ENCODE measurements at regions not wholly inside any gene's neighbourhood (a gene's known extent, or its start where the extent isn't known, plus 50 kb on each side); places are given as distances from the start of the nearest gene placed in this dataset.

DNA sequence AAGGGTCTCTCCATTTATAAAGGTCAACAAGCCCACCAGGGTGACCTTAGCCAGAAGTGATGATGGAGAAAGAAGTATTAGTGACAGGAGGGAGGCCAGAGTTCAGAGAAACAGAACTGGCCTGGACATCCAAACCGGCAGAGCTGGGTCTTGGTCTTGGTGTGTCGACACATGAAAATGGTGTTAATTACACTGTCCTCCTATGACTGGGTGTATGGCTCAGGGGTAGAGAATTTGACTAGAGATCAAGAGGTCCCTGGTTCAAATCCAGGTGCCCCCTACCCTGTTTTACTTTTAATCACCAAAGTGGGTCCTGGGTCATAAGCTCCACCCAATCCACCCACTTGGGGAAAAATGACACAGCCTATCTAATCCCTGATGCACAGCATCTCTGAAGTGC lies 110.6 kb upstream of the ZNF746 start:
- Histone ChIP-seq H3K27ac (ENCODE audit: low read depth, low read length, poor library complexity, severe bottlenecking) (no peak overlapping the region), H3K36me3 (ENCODE audit: insufficient read depth, low read length) (peaks cover 82% of the 10 kb centered on the region)
- TF ChIP-seq EZH2 (IDR thresholded peaks at IDR 0.05; ENCODE audit: borderline replicate concordance, low read length) (no peak), CTCF (IDR thresholded peaks at IDR 0.05; ENCODE audit: low read length) (no peak)

DNA sequence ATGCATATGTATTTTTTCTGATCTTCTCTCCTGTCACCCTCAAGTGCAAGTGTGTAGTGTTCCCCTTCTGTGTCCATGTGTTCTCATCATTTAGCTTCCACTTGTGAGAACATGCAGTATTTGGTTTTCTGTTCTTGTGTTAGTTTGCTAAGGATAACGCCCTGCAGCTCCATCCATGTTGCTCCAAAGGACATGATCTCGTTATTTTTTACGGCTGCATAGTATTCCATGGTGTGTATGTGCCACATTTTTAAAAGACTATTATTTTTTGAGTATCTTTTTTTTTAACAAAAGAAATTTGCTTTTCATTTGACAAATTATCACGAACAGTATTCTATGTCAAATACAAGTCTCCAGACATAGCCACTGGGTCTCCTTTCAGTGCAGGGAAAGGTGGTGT lies 110.1 kb upstream of the ZNF746 start:
- no peaks in the 10 kb centered on the region for H3K4me1 ChIP-seq (ENCODE audit: insufficient read depth, low read length, severe bottlenecking)
- H2AFZ ChIP-seq (ENCODE audit: low read length), result no peak overlapping the region
- H3K9me3 ChIP-seq (ENCODE audit: low read length), result no peaks in the 10 kb centered on the region
- no peaks in the 10 kb centered on the region for H3K79me2 ChIP-seq (ENCODE audit: insufficient read depth, low read length)
- H3K4me2 ChIP-seq (ENCODE audit: low read length), result no peak overlapping the region
- TF ChIP-seq EZH2 (IDR thresholded peaks at IDR 0.05; ENCODE audit: borderline replicate concordance, low read length) (no peak), CTCF (IDR thresholded peaks at IDR 0.05; ENCODE audit: low read length) (no peak)
- peaks cover 82% of the 10 kb centered on the region for H3K36me3 ChIP-seq (ENCODE audit: insufficient read depth, low read length)
- no peaks in the 10 kb centered on the region for H3F3A ChIP-seq (ENCODE audit: insufficient read depth, low read length)
- no peaks in the 10 kb centered on the region for H3K27me3 ChIP-seq (ENCODE audit: insufficient read depth, low read length)
- no peak overlapping the region for H3K9ac ChIP-seq (ENCODE audit: low read length)
- no peak overlapping the region for H3K4me3 ChIP-seq (ENCODE audit: low read depth, low read length, poor library complexity, severe bottlenecking)
- no peaks in the 10 kb centered on the region for H4K20me1 ChIP-seq (ENCODE audit: insufficient read depth, low read length)
- H3K27ac ChIP-seq (ENCODE audit: low read depth, low read length, poor library complexity, severe bottlenecking), result no peak overlapping the region
- no peaks in the 10 kb centered on the region for H3K9me2 ChIP-seq (ENCODE audit: low read depth, low read length)

More for the DNA sequence above, 110.6 kb upstream of the ZNF746 start:
- Histone ChIP-seq H2AFZ (ENCODE audit: low read length) (no peak overlapping the region), H4K20me1 (ENCODE audit: insufficient read depth, low read length) (no peaks in the 10 kb centered on the region), H3K4me3 (ENCODE audit: low read depth, low read length, poor library complexity, severe bottlenecking) (no peak overlapping the region), H3K4me2 (ENCODE audit: low read length) (no peak overlapping the region), H3K4me1 (ENCODE audit: insufficient read depth, low read length, severe bottlenecking) (no peaks in the 10 kb centered on the region), H3K79me2 (ENCODE audit: insufficient read depth, low read length) (no peaks in the 10 kb centered on the region), H3K27me3 (ENCODE audit: insufficient read depth, low read length) (no peaks in the 10 kb centered on the region), H3K9me2 (ENCODE audit: low read depth, low read length) (no peaks in the 10 kb centered on the region), H3F3A (ENCODE audit: insufficient read depth, low read length) (no peaks in the 10 kb centered on the region), H3K9me3 (ENCODE audit: low read length) (no peaks in the 10 kb centered on the region), H3K9ac (ENCODE audit: low read length) (no peak overlapping the region)

DNA sequence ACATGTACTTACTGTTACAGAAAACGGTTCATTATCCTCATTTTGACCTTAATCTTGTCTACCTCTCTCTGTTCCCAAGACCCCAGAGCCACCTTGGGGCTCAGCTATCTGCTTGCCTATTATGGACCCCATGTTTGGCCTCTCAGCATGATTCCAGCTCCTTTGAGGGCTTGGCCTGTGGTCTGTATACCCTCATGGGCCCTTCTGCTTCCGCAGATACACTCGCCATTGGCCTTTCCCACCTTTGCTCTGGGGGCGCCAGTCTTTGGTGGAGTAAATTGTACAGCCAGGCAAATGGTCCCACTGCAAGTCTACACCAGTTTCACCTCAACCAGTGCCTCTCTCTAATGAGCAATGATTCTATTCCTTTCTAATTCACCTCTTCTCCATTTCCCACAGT lies 109.2 kb upstream of the ZNF746 start:
- Histone ChIP-seq H2AFZ (ENCODE audit: low read length) (no peak overlapping the region), H3K9me2 (ENCODE audit: low read depth, low read length) (no peaks in the 10 kb centered on the region), H3K79me2 (ENCODE audit: insufficient read depth, low read length) (no peaks in the 10 kb centered on the region), H3K9ac (ENCODE audit: low read length) (no peak overlapping the region), H4K20me1 (ENCODE audit: insufficient read depth, low read length) (no peaks in the 10 kb centered on the region), H3K4me2 (ENCODE audit: low read length) (no peak overlapping the region), H3K27ac (ENCODE audit: low read depth, low read length, poor library complexity, severe bottlenecking) (no peak overlapping the region), H3K27me3 (ENCODE audit: insufficient read depth, low read length) (no peaks in the 10 kb centered on the region), H3K4me1 (ENCODE audit: insufficient read depth, low read length, severe bottlenecking) (no peaks in the 10 kb centered on the region), H3K4me3 (ENCODE audit: low read depth, low read length, poor library complexity, severe bottlenecking) (no peak overlapping the region), H3K9me3 (ENCODE audit: low read length) (no peaks in the 10 kb centered on the region), H3F3A (ENCODE audit: insufficient read depth, low read length) (no peaks in the 10 kb centered on the region), H3K36me3 (ENCODE audit: insufficient read depth, low read length) (peaks cover 82% of the 10 kb centered on the region)
- no peak for TF ChIP-seq CTCF (IDR thresholded peaks at IDR 0.05; ENCODE audit: low read length)
- no peak for TF ChIP-seq EZH2 (IDR thresholded peaks at IDR 0.05; ENCODE audit: borderline replicate concordance, low read length)
